Activated CD8-positive, alpha-beta memory T cell treated with anti-CD3 and anti-CD28 coated beads, Interleukin-2, amount 10 ng/mL, durations not matched to agents 7 days and 5 days (primary cell): ENCODE measurements at regions not wholly inside any gene's neighbourhood (a gene's known extent, or its start where the extent isn't known, plus 50 kb on each side); places are given as distances from the start of the nearest gene placed in this dataset.
"Not testable (repeated sequence)": the region's sequence is repeated elsewhere in the genome, so short reads cannot be mapped to it uniquely, and the experiment has no call there.

Experiments
- ATAC-seq: fragments of 150-1000 bp; cut with Tn5 transposase; one replicate; pipeline ENCODE4 v1.10.0; 2021; ENCODE audit warnings: moderate library complexity
- CTCF ChIA-PET: fragments of 350-600 bp; sonication (Branson Sonifier 250); formaldehyde crosslinking; loops from one replicate; lab custom pipeline; 2021; ENCODE audit warnings: antibody characterized with exemption; lab: Charles Lee
- DNase-seq: peaks from one replicate; pipeline ENCODE4 v3.0.0-alpha.2; 2020
- H3K27ac Mint-ChIP-seq: one replicate; pipeline ENCODE4 v1.8.0; 2021; ENCODE audit warnings: mild to moderate bottlenecking, mixed read lengths
- H3K27me3 Mint-ChIP-seq: one replicate; pipeline ENCODE4 v1.8.0; 2021; ENCODE audit warnings: mixed read lengths
- H3K36me3 Mint-ChIP-seq: one replicate; pipeline ENCODE4 v1.8.0; 2021; ENCODE audit warnings: mild to moderate bottlenecking, mixed read lengths
- H3K4me1 Mint-ChIP-seq: one replicate; pipeline ENCODE4 v1.8.0; 2021; ENCODE audit warnings: mixed read lengths
- H3K4me3 Mint-ChIP-seq: one replicate; pipeline ENCODE4 v1.8.0; 2021; ENCODE audit warnings: mild to moderate bottlenecking, moderate library complexity, mixed read lengths
- H3K9me3 Mint-ChIP-seq: one replicate; pipeline ENCODE4 v1.8.0; 2022; ENCODE audit warnings: low read depth, mixed read lengths

DNA sequence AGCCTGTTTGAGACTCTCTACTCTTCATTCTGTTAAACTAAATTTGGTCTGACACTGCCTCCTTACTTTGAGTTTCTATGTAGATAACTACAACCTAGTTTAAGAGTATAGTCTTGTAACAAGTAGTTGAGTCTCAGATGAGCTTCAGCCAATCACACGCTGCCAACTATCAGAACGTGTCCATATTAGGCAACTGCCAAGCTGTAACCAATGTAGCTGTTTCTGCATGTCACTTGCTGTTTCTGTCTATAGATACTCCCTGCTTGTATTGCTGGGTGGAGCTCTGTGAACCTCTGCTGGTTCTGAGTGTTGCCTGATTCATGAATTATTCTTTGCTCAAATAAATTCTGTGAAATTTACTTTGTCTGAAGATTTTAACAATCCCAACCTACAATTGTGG, 452.6 kb upstream of the NR5A2 start:
- no peaks in the 10 kb centered on the region for H3K9me3 Mint-ChIP-seq
- H3K4me3 Mint-ChIP-seq: no peak overlapping the region
- no peaks in the 10 kb centered on the region for H3K36me3 Mint-ChIP-seq
- H3K27ac Mint-ChIP-seq: no peak overlapping the region
- no peak for DNase-seq
- peaks cover 25% of the 10 kb centered on the region for H3K27me3 Mint-ChIP-seq
- CTCF ChIA-PET: no interaction called here
- no peak for ATAC-seq
- H3K4me1 Mint-ChIP-seq: no peaks in the 10 kb centered on the region

- H3K4me1 Mint-ChIP-seq: no peaks in the 10 kb centered on the region
- H3K27ac Mint-ChIP-seq: no peak overlapping the region
- peaks cover 12% of the 10 kb centered on the region for H3K27me3 Mint-ChIP-seq
- ATAC-seq (no peak), DNase-seq (no peak)
- CTCF ChIA-PET: no interaction called here
- no peaks in the 10 kb centered on the region for H3K36me3 Mint-ChIP-seq
- no peak overlapping the region for H3K4me3 Mint-ChIP-seq
- no peaks in the 10 kb centered on the region for H3K9me3 Mint-ChIP-seq
Measured at GRCh38 chr1:199580300-199580699, 447.2 kb upstream of the NR5A2 start.

DNA sequence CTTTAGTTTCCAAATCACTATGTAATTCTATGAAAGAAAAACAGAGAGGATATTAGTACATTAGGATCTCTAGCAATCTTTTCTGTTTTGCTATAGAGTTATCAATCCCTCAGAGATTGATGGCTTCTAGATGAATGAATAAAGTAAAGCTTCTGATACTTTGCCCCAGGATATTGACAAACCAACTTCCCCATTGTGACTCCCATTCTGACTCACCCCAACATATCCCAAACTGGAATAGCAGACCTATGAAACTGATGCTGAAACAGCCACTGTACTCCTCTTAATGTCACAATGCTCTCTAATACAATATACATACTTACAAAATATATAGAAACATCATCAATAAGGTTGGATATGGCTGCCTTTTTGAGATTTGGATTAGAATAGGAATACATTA, 442.1 kb upstream of the NR5A2 start:
- Mint-ChIP-seq H3K27ac (no peak overlapping the region), H3K27me3 (peaks cover 8% of the 10 kb centered on the region), H3K36me3 (no peaks in the 10 kb centered on the region), H3K4me1 (peaks cover 3% of the 10 kb centered on the region), H3K4me3 (no peak overlapping the region), H3K9me3 (no peaks in the 10 kb centered on the region)
- no peak for ATAC-seq
- CTCF ChIA-PET: no interaction called here
- no peak for DNase-seq

GRCh38 chr1:199590708-199591107, 436.8 kb upstream of the NR5A2 start:
- DNase-seq (no peak), ATAC-seq (peak; percentile 65)
- H3K4me1 Mint-ChIP-seq: peaks cover 11% of the 10 kb centered on the region
- H3K36me3 Mint-ChIP-seq: no peaks in the 10 kb centered on the region
- no peaks in the 10 kb centered on the region for H3K9me3 Mint-ChIP-seq
- H3K27ac Mint-ChIP-seq: no peak overlapping the region
- peaks cover 2% of the 10 kb centered on the region for H3K27me3 Mint-ChIP-seq
- CTCF ChIA-PET: no interaction called here
- H3K4me3 Mint-ChIP-seq: no peak overlapping the region

DNA sequence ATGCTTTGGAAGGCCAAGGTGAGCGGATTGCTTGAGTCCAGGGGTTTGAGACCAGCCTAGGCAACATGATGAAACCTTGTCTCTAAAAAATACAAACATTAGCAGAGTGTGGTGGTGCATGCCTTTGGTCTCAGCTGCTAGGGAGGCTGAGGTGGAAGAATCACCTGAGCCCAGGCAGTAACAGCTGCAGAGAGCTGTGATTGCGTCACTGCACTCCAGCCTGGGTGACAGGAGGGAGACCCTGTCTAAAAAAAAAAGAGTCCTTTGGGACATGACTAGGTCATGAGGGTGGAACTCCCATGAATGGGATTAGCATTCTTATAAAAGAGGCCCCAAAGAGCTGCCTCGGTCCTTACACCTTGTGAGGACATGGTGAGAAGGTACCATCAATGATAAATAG, 436.0 kb upstream of the NR5A2 start:
- Mint-ChIP-seq H3K27me3 (peaks cover 4% of the 10 kb centered on the region), H3K4me1 (peaks cover 11% of the 10 kb centered on the region), H3K4me3 (no peak overlapping the region), H3K27ac (no peak overlapping the region), H3K9me3 (no peaks in the 10 kb centered on the region), H3K36me3 (no peaks in the 10 kb centered on the region)
- CTCF ChIA-PET: no interaction called here
- DNase-seq (no peak), ATAC-seq (no peak)

- Mint-ChIP-seq H3K4me1 (peaks cover 11% of the 10 kb centered on the region), H3K36me3 (no peaks in the 10 kb centered on the region), H3K27ac (no peak overlapping the region), H3K4me3 (no peak overlapping the region), H3K27me3 (peaks cover 11% of the 10 kb centered on the region), H3K9me3 (no peaks in the 10 kb centered on the region)
- CTCF ChIA-PET: no interaction called here
- ATAC-seq (no peak), DNase-seq (no peak)
Measured at GRCh38 chr1:199593475-199593874, 434.0 kb upstream of the NR5A2 start.

DNA sequence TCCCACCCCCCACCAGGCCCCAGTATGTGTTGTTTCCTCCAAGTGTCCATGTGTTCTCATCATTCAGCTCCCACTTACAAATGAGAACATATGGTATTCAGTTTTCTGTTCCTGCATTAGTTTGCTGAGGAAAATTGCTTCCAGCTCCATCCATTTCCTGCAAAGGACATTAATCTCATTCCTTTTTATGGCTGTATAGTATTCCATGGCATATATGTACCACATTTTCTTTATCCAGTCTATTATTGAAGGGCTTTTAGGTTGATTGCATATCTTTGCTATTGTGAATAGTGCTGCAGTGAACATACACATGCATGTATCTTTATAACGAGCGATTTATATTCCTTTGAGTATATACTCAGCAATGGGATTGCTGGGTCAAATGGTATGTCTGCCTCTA, 431.1 kb upstream of the NR5A2 start:
- H3K27me3 Mint-ChIP-seq: peaks cover 15% of the 10 kb centered on the region
- not testable (repeated sequence) for H3K4me3 Mint-ChIP-seq, H3K27ac Mint-ChIP-seq, H3K9me3 Mint-ChIP-seq, H3K4me1 Mint-ChIP-seq, ATAC-seq, H3K36me3 Mint-ChIP-seq, DNase-seq
- CTCF ChIA-PET: interaction anchor here (1.1 kb wide), 1 partner anchor 19 kb away, joined by 3 read pairs; no protein-coding TSS in a partner anchor

GRCh38 chr1:199597152-199597551, 430.4 kb upstream of the NR5A2 start:
- Mint-ChIP-seq H3K4me1 (no peaks in the 10 kb centered on the region), H3K27me3 (peaks cover 15% of the 10 kb centered on the region), H3K9me3 (peaks cover 4% of the 10 kb centered on the region), H3K27ac (no peak overlapping the region), H3K4me3 (no peak overlapping the region), H3K36me3 (no peaks in the 10 kb centered on the region)
- CTCF ChIA-PET: interaction anchor here (1.1 kb wide), 1 partner anchor 20 kb away, joined by 3 read pairs; no protein-coding TSS in a partner anchor
- DNase-seq (no peak), ATAC-seq (no peak)

DNA sequence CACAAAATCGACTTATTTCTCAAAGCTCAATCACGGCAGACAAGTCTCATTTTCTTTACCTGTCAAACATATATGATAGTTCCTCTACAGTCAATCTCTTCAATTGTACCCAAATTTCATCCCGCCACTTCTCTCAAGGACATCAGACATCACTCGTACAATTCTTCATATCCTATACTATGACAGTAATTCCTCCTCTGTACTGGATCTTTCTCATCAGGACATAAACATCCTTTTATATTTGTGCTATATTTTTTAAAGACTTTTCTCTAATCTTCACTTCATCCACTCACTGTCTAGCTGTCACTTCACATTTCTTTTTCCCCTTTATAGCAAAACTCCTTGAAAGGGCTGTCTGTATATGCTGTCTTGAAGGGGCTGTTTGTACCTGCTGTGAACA, 419.1 kb upstream of the NR5A2 start:
- DNase-seq (no peak), ATAC-seq (no peak)
- Mint-ChIP-seq H3K27me3 (peaks cover 7% of the 10 kb centered on the region), H3K9me3 (no peaks in the 10 kb centered on the region), H3K4me1 (no peaks in the 10 kb centered on the region), H3K36me3 (no peaks in the 10 kb centered on the region), H3K4me3 (no peak overlapping the region), H3K27ac (no peak overlapping the region)
- CTCF ChIA-PET: no interaction called here

- peaks cover 2% of the 10 kb centered on the region for H3K27me3 Mint-ChIP-seq
- DNase-seq (no peak), ATAC-seq (no peak)
- CTCF ChIA-PET: interaction anchor here (0.7 kb wide), 1 partner anchor 1062 kb away, joined by 3 read pairs; no protein-coding TSS in a partner anchor
- H3K4me1 Mint-ChIP-seq: no peaks in the 10 kb centered on the region
- no peaks in the 10 kb centered on the region for H3K36me3 Mint-ChIP-seq
- no peaks in the 10 kb centered on the region for H3K9me3 Mint-ChIP-seq
- H3K4me3 Mint-ChIP-seq: no peak overlapping the region
- no peak overlapping the region for H3K27ac Mint-ChIP-seq
Measured at GRCh38 chr1:199612976-199613774, 414.3 kb upstream of the NR5A2 start.

- no peaks in the 10 kb centered on the region for H3K27me3 Mint-ChIP-seq
- DNase-seq (no peak), ATAC-seq (no peak)
- CTCF ChIA-PET: no interaction called here
- H3K4me1 Mint-ChIP-seq: no peaks in the 10 kb centered on the region
- H3K36me3 Mint-ChIP-seq: no peaks in the 10 kb centered on the region
- no peak overlapping the region for H3K4me3 Mint-ChIP-seq
- no peak overlapping the region for H3K27ac Mint-ChIP-seq
- H3K9me3 Mint-ChIP-seq: no peaks in the 10 kb centered on the region
Measured at GRCh38 chr1:199616947-199617346, 410.6 kb upstream of the NR5A2 start.

- no peaks in the 10 kb centered on the region for H3K36me3 Mint-ChIP-seq
- no peak overlapping the region for H3K4me3 Mint-ChIP-seq
- H3K9me3 Mint-ChIP-seq: no peaks in the 10 kb centered on the region
- no peaks in the 10 kb centered on the region for H3K27me3 Mint-ChIP-seq
- ATAC-seq (no peak), DNase-seq (no peak)
- no peaks in the 10 kb centered on the region for H3K4me1 Mint-ChIP-seq
- CTCF ChIA-PET: no interaction called here
- H3K27ac Mint-ChIP-seq: no peak overlapping the region
Measured at GRCh38 chr1:199619223-199619622, 408.3 kb upstream of the NR5A2 start.

GRCh38 chr1:199626228-199626627, 401.3 kb upstream of the NR5A2 start:
- H3K27me3 Mint-ChIP-seq, H3K4me3 Mint-ChIP-seq, H3K27ac Mint-ChIP-seq, DNase-seq, CTCF ChIA-PET, ATAC-seq, H3K36me3 Mint-ChIP-seq, H3K9me3 Mint-ChIP-seq, H3K4me1 Mint-ChIP-seq: not testable (repeated sequence)

- H3K4me1 Mint-ChIP-seq: peaks cover 2% of the 10 kb centered on the region
- ATAC-seq (no peak), DNase-seq (no peak)
- no peak overlapping the region for H3K27ac Mint-ChIP-seq
- H3K4me3 Mint-ChIP-seq: no peak overlapping the region
- peaks cover 5% of the 10 kb centered on the region for H3K27me3 Mint-ChIP-seq
- H3K9me3 Mint-ChIP-seq: peaks cover 2% of the 10 kb centered on the region
- no peaks in the 10 kb centered on the region for H3K36me3 Mint-ChIP-seq
- CTCF ChIA-PET: no interaction called here
Measured at GRCh38 chr1:199629624-199630023, 397.9 kb upstream of the NR5A2 start.
